ENCODE measurements at regions not wholly inside any gene's neighbourhood (a gene's known extent, or its start where the extent isn't known, plus 50 kb on each side); places are given as distances from the start of the nearest gene placed in this dataset.

DNA sequence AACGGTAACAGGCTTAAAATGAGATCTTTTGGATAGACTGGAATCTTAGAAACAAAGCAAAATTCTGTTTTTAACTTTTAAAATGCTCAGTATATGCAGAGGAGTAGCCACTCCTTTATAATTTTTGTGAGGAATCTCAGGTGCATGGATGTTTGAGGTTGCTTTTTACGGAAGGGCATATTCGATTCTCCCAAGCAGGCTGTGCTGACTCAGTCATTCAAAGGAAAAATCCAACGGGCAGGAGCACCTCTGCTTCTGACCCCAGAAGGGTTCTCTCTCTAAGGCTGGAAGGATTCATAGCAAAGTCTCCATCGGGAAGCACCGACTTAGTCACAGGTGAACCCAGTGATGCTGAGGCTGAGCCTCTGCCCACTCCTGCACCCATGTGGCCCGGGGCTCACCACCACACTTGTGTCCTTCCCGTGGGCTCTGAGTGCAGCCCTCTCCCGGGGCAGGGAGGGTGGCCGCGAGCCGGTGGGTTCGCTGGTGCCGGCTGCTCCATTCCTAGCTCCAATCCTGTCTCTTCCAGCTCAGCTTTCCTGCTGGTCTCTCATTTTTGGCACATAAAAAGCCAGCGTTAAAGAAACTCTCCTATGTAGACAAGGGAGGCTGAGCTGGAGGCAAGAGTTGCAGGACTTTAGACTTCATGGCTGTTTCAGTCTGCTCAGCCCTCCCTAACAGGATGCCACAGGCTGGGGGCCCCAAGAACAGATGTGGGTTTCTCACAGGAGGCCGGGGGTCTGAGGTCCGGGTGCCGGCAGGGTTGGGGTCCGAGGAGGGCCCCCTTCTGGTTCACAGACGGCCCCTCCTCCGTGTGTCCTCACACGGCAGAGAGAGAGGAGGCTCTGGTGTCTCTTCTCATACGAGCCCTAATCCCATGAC, 135.6 kb upstream of the LPCAT1 start:
- TF ChIP-seq, protein P1, sequence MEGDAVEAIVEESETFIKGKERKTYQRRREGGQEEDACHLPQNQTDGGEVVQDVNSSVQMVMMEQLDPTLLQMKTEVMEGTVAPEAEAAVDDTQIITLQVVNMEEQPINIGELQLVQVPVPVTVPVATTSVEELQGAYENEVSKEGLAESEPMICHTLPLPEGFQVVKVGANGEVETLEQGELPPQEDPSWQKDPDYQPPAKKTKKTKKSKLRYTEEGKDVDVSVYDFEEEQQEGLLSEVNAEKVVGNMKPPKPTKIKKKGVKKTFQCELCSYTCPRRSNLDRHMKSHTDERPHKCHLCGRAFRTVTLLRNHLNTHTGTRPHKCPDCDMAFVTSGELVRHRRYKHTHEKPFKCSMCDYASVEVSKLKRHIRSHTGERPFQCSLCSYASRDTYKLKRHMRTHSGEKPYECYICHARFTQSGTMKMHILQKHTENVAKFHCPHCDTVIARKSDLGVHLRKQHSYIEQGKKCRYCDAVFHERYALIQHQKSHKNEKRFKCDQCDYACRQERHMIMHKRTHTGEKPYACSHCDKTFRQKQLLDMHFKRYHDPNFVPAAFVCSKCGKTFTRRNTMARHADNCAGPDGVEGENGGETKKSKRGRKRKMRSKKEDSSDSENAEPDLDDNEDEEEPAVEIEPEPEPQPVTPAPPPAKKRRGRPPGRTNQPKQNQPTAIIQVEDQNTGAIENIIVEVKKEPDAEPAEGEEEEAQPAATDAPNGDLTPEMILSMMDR (IDR thresholded peaks at IDR 0.05; ENCODE audit: control insufficient read depth, extremely low read depth, insufficient read depth): no peak
- no peak for DNase-seq (ENCODE audit: low read depth)
- no peak overlapping the region for H3K4me3 ChIP-seq (ENCODE audit: low read depth, low read length)

DNA sequence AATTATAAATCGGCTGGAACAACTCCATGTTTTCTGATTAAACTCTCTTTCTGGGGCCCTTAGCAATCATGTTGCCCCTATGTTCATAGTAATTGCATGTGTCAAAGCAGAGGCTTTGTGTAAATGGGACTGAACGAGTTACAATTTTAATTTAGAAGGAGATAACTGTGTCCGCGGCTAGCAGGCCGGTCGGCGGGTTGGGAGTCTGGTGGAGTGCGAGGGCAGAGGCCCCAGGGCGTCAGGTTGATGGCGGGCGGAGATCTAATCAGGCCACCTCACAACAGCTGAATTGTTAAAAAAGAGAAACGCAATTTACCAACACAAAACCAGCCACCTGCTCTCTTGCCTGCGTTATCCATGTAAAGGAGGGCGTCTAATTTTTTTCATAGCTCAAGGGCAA, 134.9 kb upstream of the LPCAT1 start:
- TF ChIP-seq, protein P1 (IDR thresholded peaks at IDR 0.05; ENCODE audit: control insufficient read depth, extremely low read depth, insufficient read depth): no peak
- DNase-seq (ENCODE audit: low read depth): no peak
- H3K4me3 ChIP-seq (ENCODE audit: low read depth, low read length): no peak overlapping the region

DNA sequence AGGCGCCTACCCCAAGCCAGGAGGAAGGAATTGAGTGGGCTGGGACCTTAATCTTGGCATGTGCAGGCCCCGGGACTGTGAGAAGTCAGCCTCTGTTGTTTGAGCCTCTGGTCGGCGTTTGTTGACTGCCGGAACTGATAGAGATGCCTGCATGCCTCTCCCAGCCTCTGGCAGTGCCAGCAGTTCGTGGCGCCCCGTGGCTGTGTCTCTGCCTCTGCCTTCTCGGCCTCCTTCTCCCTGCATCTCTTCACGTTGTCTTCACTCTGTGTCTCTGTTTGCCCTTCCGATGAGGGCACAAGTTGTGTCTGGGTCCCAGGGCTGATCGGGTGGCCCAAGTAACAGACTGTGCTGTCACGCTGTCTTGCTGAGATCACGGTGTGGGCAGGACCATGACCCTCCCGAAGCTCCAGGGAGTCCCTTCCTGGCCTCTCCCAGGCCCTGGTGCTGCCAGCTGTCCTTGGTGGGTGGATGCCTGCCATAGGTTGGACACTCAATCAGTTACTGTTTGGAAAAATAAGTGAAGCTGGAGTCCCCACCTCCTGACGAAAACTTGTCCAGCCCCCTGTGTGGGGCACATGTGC, 133.5 kb upstream of the LPCAT1 start:
- no peak overlapping the region for H3K4me3 ChIP-seq (ENCODE audit: low read depth, low read length)
- no peak for DNase-seq (ENCODE audit: low read depth)
- TF ChIP-seq, protein P1 (IDR thresholded peaks at IDR 0.05; ENCODE audit: control insufficient read depth, extremely low read depth, insufficient read depth): no peak

- TF ChIP-seq, protein P1 (IDR thresholded peaks at IDR 0.05; ENCODE audit: control insufficient read depth, extremely low read depth, insufficient read depth): no peak
- H3K4me3 ChIP-seq (ENCODE audit: low read depth, low read length): no peak overlapping the region
- no peak for DNase-seq (ENCODE audit: low read depth)
These were observed 132.7 kb upstream of the LPCAT1 start for GRCh38 chr5:1656271-1656975.

DNA sequence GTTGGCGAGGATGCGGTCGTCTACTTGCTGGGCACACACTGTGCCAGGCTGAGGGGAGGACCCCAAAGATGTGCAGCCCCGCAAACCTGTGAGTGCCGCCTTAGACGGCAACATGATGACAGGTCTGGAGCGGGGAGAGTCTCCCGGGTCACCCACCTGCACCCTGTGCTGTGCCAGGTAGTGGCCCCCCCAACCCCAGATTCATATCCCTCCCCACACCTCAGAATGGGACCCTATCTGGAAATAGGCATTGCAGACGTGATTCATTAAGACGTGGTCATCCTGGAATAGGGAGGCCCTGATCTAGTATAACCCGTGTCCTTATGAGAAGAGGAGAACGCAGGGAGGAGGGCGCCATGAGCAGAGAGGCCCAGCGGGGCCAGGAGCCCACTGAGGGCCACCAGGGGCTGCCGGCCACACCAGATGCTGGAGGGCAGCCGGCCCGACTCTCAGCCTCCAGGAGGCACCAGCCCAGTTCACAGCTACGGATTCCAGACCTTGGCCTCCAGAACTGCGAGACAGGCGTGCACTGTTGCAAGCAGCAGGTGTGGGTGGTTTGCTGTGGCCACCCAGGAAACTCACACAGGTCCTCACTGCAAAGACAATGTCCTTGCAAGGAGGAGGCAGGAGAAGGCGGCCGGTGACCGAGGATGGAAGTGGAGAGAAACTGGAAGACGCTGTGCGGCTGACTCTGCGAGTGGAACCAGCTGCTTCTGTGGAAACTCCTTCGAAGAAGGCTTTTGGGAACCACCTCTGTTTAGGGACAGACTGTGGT, 131.9 kb upstream of the LPCAT1 start:
- DNase-seq (ENCODE audit: low read depth): no peak
- H3K4me3 ChIP-seq (ENCODE audit: low read depth, low read length): no peak overlapping the region
- TF ChIP-seq, protein P1 (IDR thresholded peaks at IDR 0.05; ENCODE audit: control insufficient read depth, extremely low read depth, insufficient read depth): no peak

DNA sequence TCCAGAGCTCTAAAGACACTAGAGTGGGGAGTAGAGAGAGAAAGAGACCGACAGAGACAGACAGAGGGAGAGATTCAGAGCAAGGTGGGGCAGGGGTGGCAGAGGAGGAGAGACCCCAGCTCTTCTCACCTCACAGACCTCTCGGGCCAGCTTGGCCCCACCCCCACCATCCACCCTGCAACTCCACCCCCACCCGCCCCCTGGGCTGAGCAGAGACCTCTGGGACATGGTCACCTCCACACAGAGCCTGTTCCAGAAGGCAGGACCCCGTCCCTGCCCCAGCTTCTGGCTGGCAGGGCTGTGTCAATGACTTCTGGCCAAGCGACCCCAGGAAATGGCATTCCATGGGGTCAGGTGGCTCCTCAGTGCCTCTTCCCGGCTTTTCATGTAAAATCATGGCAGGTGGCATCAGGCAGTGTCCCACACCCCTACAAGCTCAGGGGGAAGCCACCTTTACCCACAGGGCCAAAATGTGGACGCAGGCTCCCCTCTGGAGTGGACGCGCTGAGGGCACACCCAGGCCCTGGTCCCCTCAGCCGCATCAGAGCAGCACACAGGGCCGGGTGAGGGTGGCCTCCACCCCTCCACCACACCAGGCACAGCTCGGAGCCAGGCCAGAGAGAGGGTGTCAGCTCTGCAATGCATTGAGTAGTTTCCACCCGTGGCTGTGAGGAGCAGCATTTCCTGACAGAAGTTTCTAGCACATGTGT, 131.2 kb upstream of the LPCAT1 start:
- H3K4me3 ChIP-seq (ENCODE audit: low read depth, low read length): no peak overlapping the region
- DNase-seq (ENCODE audit: low read depth): no peak
- TF ChIP-seq, protein P1 (IDR thresholded peaks at IDR 0.05; ENCODE audit: control insufficient read depth, extremely low read depth, insufficient read depth): no peak

Measured in LNCaP clone FGC (cell line).